CD14-positive monocyte (primary cell): ENCODE measurements at regions not wholly inside any gene's neighbourhood (a gene's known extent, or its start where the extent isn't known, plus 50 kb on each side); places are given as distances from the start of the nearest gene placed in this dataset.

Experiments
- DNase-seq, 3 donors: peaks; one replicate each; pipeline ENCODE4 v3.0.0-alpha.2; 2011 to 2022
- H2AFZ ChIP-seq: 2 replicates; pipeline ENCODE4 v1.6.0; 2012; ENCODE audit warnings: mild to moderate bottlenecking, low read depth, low read length, inconsistent platforms; ENCODE audit not compliant: insufficient read depth, poor library complexity, severe bottlenecking
- H3K27ac ChIP-seq, 2 donors: 1 replicate in 1 of 2; 2 replicates in 1 of 2; pipeline ENCODE4 v1.5.1; 2012 to 2013; ENCODE audit warnings: low read length in 2 of 2, control low read depth in 1 of 2, inconsistent platforms in 1 of 2, low read depth in 1 of 2, mild to moderate bottlenecking in 1 of 2
- H3K27me3 ChIP-seq, 2 donors: one replicate each; pipeline versions ENCODE4 v1.6.0 to v1.6.1; 2011 to 2013; ENCODE audit warnings: low read length in 2 of 2; ENCODE audit not compliant: control insufficient read depth in 2 of 2, insufficient read depth in 2 of 2
- H3K36me3 ChIP-seq, 2 donors: replicated peaks in 1 of 2; 1 replicate in 1 of 2; 2 replicates in 1 of 2; pipeline versions ENCODE4 v1.5.1 to v1.6.1; 2012 to 2013; ENCODE audit warnings: low read length in 2 of 2, control low read depth in 1 of 2, inconsistent platforms in 1 of 2, mild to moderate bottlenecking in 1 of 2; ENCODE audit not compliant: insufficient read depth in 2 of 2, control insufficient read depth in 1 of 2
- H3K4me1 ChIP-seq, 2 donors: 1 replicate in 1 of 2; 2 replicates in 1 of 2; pipeline versions ENCODE4 v1.5.1 to v1.6.1; 2012 to 2013; ENCODE audit warnings: low read length in 2 of 2, control low read depth in 1 of 2, inconsistent platforms in 1 of 2, mild to moderate bottlenecking in 1 of 2, moderate library complexity in 1 of 2; ENCODE audit not compliant: insufficient read depth in 2 of 2, control insufficient read depth in 1 of 2
- H3K4me2 ChIP-seq: replicated peaks from 2 replicates; pipeline ENCODE3; 2012; ENCODE audit warnings: low read length, moderate library complexity, mild to moderate bottlenecking; ENCODE audit not compliant: poor library complexity, severe bottlenecking; ENCODE audit errors: extremely low read depth
- H3K4me3 ChIP-seq, 3 experiments: fragments of 200-600 bp in 1 of 3; sonication (generic) in 1 of 3; replicated peaks in 1 of 3; 1 replicate in 2 of 3; 2 replicates in 1 of 3; pipeline ENCODE4 v1.5.1; 2011 to 2013; ENCODE audit warnings: low read length in 3 of 3, mild to moderate bottlenecking in 3 of 3, control low read depth in 2 of 3, low read depth in 2 of 3, inconsistent platforms in 1 of 3, moderate library complexity in 1 of 3
- H3K79me2 ChIP-seq: 2 replicates; pipeline ENCODE4 v1.6.0; 2012; ENCODE audit warnings: mild to moderate bottlenecking, control low read depth, inconsistent platforms, low read length, moderate library complexity; ENCODE audit not compliant: insufficient read depth
- H3K9ac ChIP-seq: 2 replicates; pipeline ENCODE4 v1.6.0; 2017; ENCODE audit warnings: low read length, mild to moderate bottlenecking; ENCODE audit not compliant: insufficient read depth, poor library complexity, severe bottlenecking
- H3K9me3 ChIP-seq, 2 donors: replicated peaks in 1 of 2; 1 replicate in 1 of 2; 2 replicates in 1 of 2; pipeline versions ENCODE4 v1.5.1 to v1.6.1; 2012 to 2013; ENCODE audit warnings: low read length in 2 of 2, control low read depth in 1 of 2; ENCODE audit not compliant: control insufficient read depth in 1 of 2, insufficient read depth in 1 of 2
- H4K20me1 ChIP-seq: 2 replicates; pipeline ENCODE4 v1.6.0; 2012; ENCODE audit warnings: mild to moderate bottlenecking, low read length, control low read depth, moderate library complexity; ENCODE audit not compliant: insufficient read depth
- H3K27ac Mint-ChIP-seq, 7 donors: one replicate each; pipeline ENCODE4 v1.8.0; 2020; ENCODE audit warnings: mild to moderate bottlenecking in 7 of 7, mixed read lengths in 7 of 7, moderate library complexity in 6 of 7, inconsistent platforms in 2 of 7
- H3K27me3 Mint-ChIP-seq, 3 donors: one replicate each; pipeline ENCODE4 v1.8.0; 2021 to 2022; ENCODE audit warnings: low read depth in 3 of 3, mild to moderate bottlenecking in 3 of 3, mixed read lengths in 3 of 3, moderate library complexity in 3 of 3, inconsistent platforms in 1 of 3
- H3K36me3 Mint-ChIP-seq, 2 donors: one replicate each; pipeline ENCODE4 v1.8.0; 2020; ENCODE audit warnings: mixed read lengths in 2 of 2, inconsistent platforms in 1 of 2, mild to moderate bottlenecking in 1 of 2
- H3K4me1 Mint-ChIP-seq: one replicate; pipeline ENCODE4 v1.8.0; 2020; ENCODE audit warnings: mild to moderate bottlenecking, mixed read lengths
- H3K4me3 Mint-ChIP-seq, 2 donors: one replicate each; pipeline ENCODE4 v1.8.0; 2020; ENCODE audit warnings: mild to moderate bottlenecking in 2 of 2, mixed read lengths in 2 of 2, moderate library complexity in 1 of 2
- H3K9me3 Mint-ChIP-seq, 7 donors: one replicate each; pipeline ENCODE4 v1.8.0; 2020 to 2022; ENCODE audit warnings: mixed read lengths in 7 of 7, mild to moderate bottlenecking in 6 of 7, moderate library complexity in 6 of 7, inconsistent platforms in 2 of 7
- WGBS: methylation state at CpG from one replicate; pipeline ENCODE4 v1.1.5; 2013; ENCODE audit warnings: missing lambda C conversion rate; ENCODE audit not compliant: insufficient coverage; 5-methylcytosine and 5-hydroxymethylcytosine counted together
- intact Hi-C, 2 donors: fragments of 100-400 bp; cut with micrococcal nuclease; formaldehyde crosslinking; loops; one replicate each; pipeline versions ENCODE4 v1.15.0 to v1.15.1; 2023
- TF ChIP-seq, protein P1 (sequence below): fragments of 200-600 bp; IDR thresholded peaks from one replicate; pipeline ENCODE4 v1.8.0; 2022; ENCODE audit warnings: antibody characterized with exemption, mild to moderate bottlenecking

GRCh38 chr5:173747876-173748275, 131.4 kb upstream of the BOD1 start:
- Histone ChIP-seq H3K36me3 (no peaks in the 10 kb centered on the region), H2AFZ (no peak overlapping the region), H3K27ac (no peak overlapping the region), H3K4me1 (peaks cover 41 to 42% of the 10 kb centered on the region in 2 donors), H3K4me2 (no peak overlapping the region), H4K20me1 (no peaks in the 10 kb centered on the region), H3K79me2 (no peaks in the 10 kb centered on the region), H3K9ac (no peak overlapping the region), H3K9me3 (no peaks in the 10 kb centered on the region), H3K4me3 (no peak overlapping the region), H3K27me3 (no peaks in the 10 kb centered on the region)
- H3K36me3 Mint-ChIP-seq = no peaks in the 10 kb centered on the region
- H3K27ac Mint-ChIP-seq = no peak overlapping the region
- H3K4me3 Mint-ChIP-seq = no peak overlapping the region
- H3K9me3 Mint-ChIP-seq = peaks cover 0 to 2% (median 0%) of the 10 kb centered on the region in 7 donors
- intact Hi-C loops = no loop called here
- H3K27me3 Mint-ChIP-seq = peaks cover 0 to 1% (median 0%) of the 10 kb centered on the region in 3 donors
- TF ChIP-seq, protein P1, sequence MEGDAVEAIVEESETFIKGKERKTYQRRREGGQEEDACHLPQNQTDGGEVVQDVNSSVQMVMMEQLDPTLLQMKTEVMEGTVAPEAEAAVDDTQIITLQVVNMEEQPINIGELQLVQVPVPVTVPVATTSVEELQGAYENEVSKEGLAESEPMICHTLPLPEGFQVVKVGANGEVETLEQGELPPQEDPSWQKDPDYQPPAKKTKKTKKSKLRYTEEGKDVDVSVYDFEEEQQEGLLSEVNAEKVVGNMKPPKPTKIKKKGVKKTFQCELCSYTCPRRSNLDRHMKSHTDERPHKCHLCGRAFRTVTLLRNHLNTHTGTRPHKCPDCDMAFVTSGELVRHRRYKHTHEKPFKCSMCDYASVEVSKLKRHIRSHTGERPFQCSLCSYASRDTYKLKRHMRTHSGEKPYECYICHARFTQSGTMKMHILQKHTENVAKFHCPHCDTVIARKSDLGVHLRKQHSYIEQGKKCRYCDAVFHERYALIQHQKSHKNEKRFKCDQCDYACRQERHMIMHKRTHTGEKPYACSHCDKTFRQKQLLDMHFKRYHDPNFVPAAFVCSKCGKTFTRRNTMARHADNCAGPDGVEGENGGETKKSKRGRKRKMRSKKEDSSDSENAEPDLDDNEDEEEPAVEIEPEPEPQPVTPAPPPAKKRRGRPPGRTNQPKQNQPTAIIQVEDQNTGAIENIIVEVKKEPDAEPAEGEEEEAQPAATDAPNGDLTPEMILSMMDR = no peak
- no peak for DNase-seq
- peaks cover 52% of the 10 kb centered on the region for H3K4me1 Mint-ChIP-seq

- no peaks in the 10 kb centered on the region for H3K79me2 ChIP-seq
- no peaks in the 10 kb centered on the region for H4K20me1 ChIP-seq
- H3K27ac ChIP-seq = peak overlapping the region in 1 of 2 donors; percentile 27
- no peaks in the 10 kb centered on the region for H3K36me3 ChIP-seq
- Mint-ChIP-seq H3K4me1 (peaks cover 25% of the 10 kb centered on the region), H3K36me3 (no peaks in the 10 kb centered on the region), H3K9me3 (no peaks in the 10 kb centered on the region), H3K27ac (peak overlapping the region in 3 of 7 donors; percentile 25 to 55 (median 32)), H3K4me3 (peak overlapping the region in 1 of 2 donors; percentile 42), H3K27me3 (peaks cover 0 to 2% (median 1%) of the 10 kb centered on the region in 3 donors)
- H3K27me3 ChIP-seq = no peaks in the 10 kb centered on the region
- H3K9me3 ChIP-seq = no peaks in the 10 kb centered on the region
- TF ChIP-seq, protein P1 = no peak
- peaks cover 13 to 14% of the 10 kb centered on the region in 2 donors for H3K4me1 ChIP-seq
- H3K9ac ChIP-seq = no peak overlapping the region
- intact Hi-C loops = no loop called here
- no peak overlapping the region for H3K4me3 ChIP-seq
- peak in 1 of 3 donors; percentile 20 for DNase-seq
- no peak overlapping the region for H3K4me2 ChIP-seq
- WGBS = 86% methylated on average over 1 of the region's 9 CpGs
- peak overlapping the region; percentile 40 for H2AFZ ChIP-seq
Observed at GRCh38 chr5:173750538-173751265, 134.3 kb upstream of the BOD1 start.
